PFSK-1 (cell line): ENCODE measurements at regions not wholly inside any gene's neighbourhood (a gene's known extent, or its start where the extent isn't known, plus 50 kb on each side); places are given as distances from the start of the nearest gene placed in this dataset.

Experiments used
- POLR2AphosphoS5 ChIP-seq: IDR thresholded peaks from 2 replicates; pipeline ENCODE4 v1.6.1; 2012; ENCODE audit warnings: low read depth, mild to moderate bottlenecking, control low read depth, low read length, moderate library complexity
- TF ChIP-seq, protein P1 (sequence below), 2 experiments: IDR thresholded peaks; 2 replicates each; pipeline versions ENCODE4 v1.6.1 to v1.8.0; 2011 to 2012; ENCODE audit warnings: low read depth in 2 of 2, low read length in 2 of 2, control low read depth in 1 of 2, inconsistent platforms in 1 of 2, mild to moderate bottlenecking in 1 of 2, moderate library complexity in 1 of 2; ENCODE audit not compliant: insufficient read depth in 1 of 2

DNA sequence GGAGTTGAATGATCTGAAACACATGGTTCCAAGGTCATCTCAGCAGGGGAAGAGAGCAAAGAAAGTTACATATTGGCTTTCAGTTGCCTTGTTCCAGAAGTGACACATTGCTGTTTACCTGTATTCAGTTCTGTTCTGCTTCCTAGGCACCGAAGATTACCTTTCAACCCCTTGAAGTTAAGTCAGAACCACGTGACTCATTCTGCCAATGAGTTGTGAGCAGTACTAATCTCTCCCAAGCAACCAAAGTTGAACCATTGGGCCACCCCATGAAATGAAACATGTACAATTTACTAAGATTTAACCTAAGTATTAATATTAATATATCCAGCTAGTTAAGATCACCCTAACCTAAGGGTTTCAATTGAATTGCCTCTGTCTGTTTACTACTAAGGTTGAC lies 439.2 kb upstream of the MAF start:
- no peak for TF ChIP-seq POLR2AphosphoS5
- TF ChIP-seq, protein P1, sequence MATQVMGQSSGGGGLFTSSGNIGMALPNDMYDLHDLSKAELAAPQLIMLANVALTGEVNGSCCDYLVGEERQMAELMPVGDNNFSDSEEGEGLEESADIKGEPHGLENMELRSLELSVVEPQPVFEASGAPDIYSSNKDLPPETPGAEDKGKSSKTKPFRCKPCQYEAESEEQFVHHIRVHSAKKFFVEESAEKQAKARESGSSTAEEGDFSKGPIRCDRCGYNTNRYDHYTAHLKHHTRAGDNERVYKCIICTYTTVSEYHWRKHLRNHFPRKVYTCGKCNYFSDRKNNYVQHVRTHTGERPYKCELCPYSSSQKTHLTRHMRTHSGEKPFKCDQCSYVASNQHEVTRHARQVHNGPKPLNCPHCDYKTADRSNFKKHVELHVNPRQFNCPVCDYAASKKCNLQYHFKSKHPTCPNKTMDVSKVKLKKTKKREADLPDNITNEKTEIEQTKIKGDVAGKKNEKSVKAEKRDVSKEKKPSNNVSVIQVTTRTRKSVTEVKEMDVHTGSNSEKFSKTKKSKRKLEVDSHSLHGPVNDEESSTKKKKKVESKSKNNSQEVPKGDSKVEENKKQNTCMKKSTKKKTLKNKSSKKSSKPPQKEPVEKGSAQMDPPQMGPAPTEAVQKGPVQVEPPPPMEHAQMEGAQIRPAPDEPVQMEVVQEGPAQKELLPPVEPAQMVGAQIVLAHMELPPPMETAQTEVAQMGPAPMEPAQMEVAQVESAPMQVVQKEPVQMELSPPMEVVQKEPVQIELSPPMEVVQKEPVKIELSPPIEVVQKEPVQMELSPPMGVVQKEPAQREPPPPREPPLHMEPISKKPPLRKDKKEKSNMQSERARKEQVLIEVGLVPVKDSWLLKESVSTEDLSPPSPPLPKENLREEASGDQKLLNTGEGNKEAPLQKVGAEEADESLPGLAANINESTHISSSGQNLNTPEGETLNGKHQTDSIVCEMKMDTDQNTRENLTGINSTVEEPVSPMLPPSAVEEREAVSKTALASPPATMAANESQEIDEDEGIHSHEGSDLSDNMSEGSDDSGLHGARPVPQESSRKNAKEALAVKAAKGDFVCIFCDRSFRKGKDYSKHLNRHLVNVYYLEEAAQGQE (IDR thresholded peaks at IDR 0.05; ENCODE audit: insufficient read depth in 1 of 2, low read depth in 2 of 2, low read length in 2 of 2) = no peak
